Gastrocnemius medialis (tissue), 4 donors: ENCODE measurements at regions not wholly inside any gene's neighbourhood (a gene's known extent, or its start where the extent isn't known, plus 50 kb on each side); places are given as distances from the start of the nearest gene placed in this dataset.

ENCODE experiments used
- CTCF ChIP-seq, 5 experiments: fragments of 450-650 bp in 3 of 5; fragments of 200-600 bp in 2 of 5; sonication (generic) in 2 of 5; IDR thresholded peaks in 4 of 5; conservative IDR thresholded peaks in 1 of 5; 1 replicate in 4 of 5; 2 replicates in 1 of 5; pipeline ENCODE4 v1.5.1; 2016 to 2019; ENCODE audit warnings: antibody characterized with exemption in 5 of 5, mild to moderate bottlenecking in 3 of 5, moderate library complexity in 3 of 5
- POLR2A ChIP-seq, 2 donors: fragments of 450-650 bp; IDR thresholded peaks; one replicate each; pipeline ENCODE4 v1.6.1; 2017; ENCODE audit warnings: antibody characterized with exemption in 2 of 2, mild to moderate bottlenecking in 2 of 2, moderate library complexity in 2 of 2

- TF ChIP-seq CTCF (IDR thresholded peaks at IDR 0.05 in 4 of 5, conservative IDR thresholded peaks at IDR 0.05 in 1 of 5) (no peak), POLR2A (IDR thresholded peaks at IDR 0.05) (no peak)
Measured at GRCh38 chr13:57897225-57897624, 265.7 kb downstream of the PCDH17 start.
